Adrenal gland (tissue), 9 donors: ENCODE measurements at regions not wholly inside any gene's neighbourhood (a gene's known extent, or its start where the extent isn't known, plus 50 kb on each side); places are given as distances from the start of the nearest gene placed in this dataset.

ENCODE experiments used
- DNase-seq, 7 donors: peaks; one replicate each; pipeline ENCODE4 v3.0.0-alpha.2; 2019 to 2020
- H3K27ac ChIP-seq, 5 donors: fragments of 200-600 bp; sonication (generic) in 4 of 5; 1 replicate in 3 of 5; 2 replicates in 2 of 5; pipeline versions ENCODE4 v1.5.1 to v1.8.0; 2016 to 2020; ENCODE audit warnings: mild to moderate bottlenecking in 1 of 5
- H3K27me3 ChIP-seq: fragments of 200-600 bp; 2 replicates; pipeline ENCODE4 v1.8.0; 2021
- H3K36me3 ChIP-seq, 2 donors: fragments of 200-600 bp; replicated peaks in 1 of 2; 1 replicate in 1 of 2; 2 replicates in 1 of 2; pipeline versions ENCODE4 v1.5.1 to v1.8.0; 2018 to 2022
- H3K4me1 ChIP-seq, 2 donors: fragments of 200-600 bp; replicated peaks in 1 of 2; 1 replicate in 1 of 2; 2 replicates in 1 of 2; pipeline versions ENCODE4 v1.5.1 to v1.8.0; 2018 to 2021
- H3K4me3 ChIP-seq, 4 donors: fragments of 200-600 bp; sonication (generic) in 3 of 4; one replicate each; pipeline ENCODE4 v1.5.1; 2016 to 2018
- H3K9me3 ChIP-seq, 3 donors: fragments of 200-600 bp; sonication (generic) in 1 of 3; replicated peaks in 1 of 3; 1 replicate in 2 of 3; 2 replicates in 1 of 3; pipeline versions ENCODE4 v1.5.1 to v1.8.0; 2016 to 2021
- CTCF ChIP-seq, 6 experiments: fragments of 450-650 bp in 4 of 6; fragments of 200-600 bp in 2 of 6; sonication (generic) in 1 of 6; IDR thresholded peaks; 1 replicate in 5 of 6; 2 replicates in 1 of 6; pipeline versions ENCODE4 v1.5.1 to v1.8.0; 2016 to 2021; ENCODE audit warnings: antibody characterized with exemption in 6 of 6, mild to moderate bottlenecking in 2 of 6, moderate library complexity in 1 of 6
- POLR2A ChIP-seq, 2 donors: fragments of 450-650 bp; IDR thresholded peaks; one replicate each; pipeline ENCODE4 v1.6.1; 2017; ENCODE audit warnings: antibody characterized with exemption in 2 of 2, mild to moderate bottlenecking in 2 of 2, moderate library complexity in 1 of 2
- WGBS, 4 donors: extraction: QIAGEN DNeasy Blood & Tissue Kit in 2 of 4; methylation state at CpG; one replicate each; pipeline versions ENCODE4 v1.1.5 to v1.1.7; 2013 to 2017; 5-methylcytosine and 5-hydroxymethylcytosine counted together
- intact Hi-C, 2 donors: fragments of 100-400 bp; cut with DNase I; formaldehyde crosslinking; loops; one replicate each; pipeline versions ENCODE4 v1.14.1 to v1.15.0; 2022 to 2023
- donor health status: healthy with polysubstance abuse.
- donor health status: Bipolar disorder and iron deficiency.
- donor health status: DM: yes; HTN: yes; CAD: no.
- donor health status: DM: no; HTN: no; CAD: no.
- donor health status: DM: no; HTN: no; CAD: no.

- WGBS, 4 donors = 36 to 66% (median 55%) methylated on average over 4 of the region's 4 CpGs
- no peaks in the 10 kb centered on the region for H3K36me3 ChIP-seq
- H3K27me3 ChIP-seq = no peaks in the 10 kb centered on the region
- peak in 6 of 7 donors; percentile 24 to 61 (median 49) for DNase-seq
- H3K4me3 ChIP-seq = no peak overlapping the region
- no peak overlapping the region for H3K27ac ChIP-seq
- H3K9me3 ChIP-seq = no peaks in the 10 kb centered on the region
- peak; percentile 11 to 49 (median 29) for TF ChIP-seq CTCF (IDR thresholded peaks at IDR 0.05)
- no peak for TF ChIP-seq POLR2A (IDR thresholded peaks at IDR 0.05)
- intact Hi-C loops = no loop called here
- H3K4me1 ChIP-seq = no peaks in the 10 kb centered on the region
Measured at GRCh38 chr17:74089869-74090464, 113.5 kb upstream of the RPL38 start.

- TF ChIP-seq CTCF (IDR thresholded peaks at IDR 0.05) (no peak), POLR2A (IDR thresholded peaks at IDR 0.05) (no peak)
- Histone ChIP-seq H3K36me3 (no peaks in the 10 kb centered on the region), H3K27me3 (no peaks in the 10 kb centered on the region), H3K27ac (no peak overlapping the region), H3K4me1 (no peaks in the 10 kb centered on the region), H3K4me3 (no peak overlapping the region), H3K9me3 (no peaks in the 10 kb centered on the region)
- DNase-seq = no peak
- intact Hi-C loops = no loop called here
Measured at GRCh38 chr17:74094651-74095050, 108.8 kb upstream of the RPL38 start.

- H3K27me3 ChIP-seq = no peaks in the 10 kb centered on the region
- intact Hi-C loops = no loop called here
- H3K4me1 ChIP-seq = no peaks in the 10 kb centered on the region
- 68 to 81% (median 74%) methylated on average over 5 of the region's 5 CpGs for WGBS, 4 donors
- no peak overlapping the region for H3K4me3 ChIP-seq
- no peaks in the 10 kb centered on the region for H3K9me3 ChIP-seq
- no peak for TF ChIP-seq CTCF (IDR thresholded peaks at IDR 0.05)
- TF ChIP-seq POLR2A (IDR thresholded peaks at IDR 0.05) = no peak
- H3K27ac ChIP-seq = no peak overlapping the region
- no peaks in the 10 kb centered on the region for H3K36me3 ChIP-seq
- no peak for DNase-seq
Measured at GRCh38 chr17:74096456-74096855, 107.0 kb upstream of the RPL38 start.

GRCh38 chr17:74097450-74098135 is 105.9 kb upstream of the RPL38 start:
- no peaks in the 10 kb centered on the region for H3K36me3 ChIP-seq
- intact Hi-C loops = no loop called here
- DNase-seq = no peak
- H3K4me3 ChIP-seq = no peak overlapping the region
- no peaks in the 10 kb centered on the region for H3K4me1 ChIP-seq
- H3K27ac ChIP-seq = no peak overlapping the region
- no peaks in the 10 kb centered on the region for H3K27me3 ChIP-seq
- WGBS, 4 donors = 65 to 78% (median 74%) methylated on average over 14 of the region's 14 CpGs
- no peak for TF ChIP-seq POLR2A (IDR thresholded peaks at IDR 0.05)
- TF ChIP-seq CTCF (IDR thresholded peaks at IDR 0.05) = no peak
- H3K9me3 ChIP-seq = no peaks in the 10 kb centered on the region
